K562 (cell line): ENCODE measurements at regions not wholly inside any gene's neighbourhood (a gene's known extent, or its start where the extent isn't known, plus 50 kb on each side); places are given as distances from the start of the nearest gene placed in this dataset.
A peak's percentile ranks its signal among the peaks of the same experiment; 100 is the strongest.

Experiments
- ATAC-seq: fragments of 200-7000 bp; cut with Tn5 transposase; 3 replicates; pipeline ENCODE4 v1.9.1; 2020; ENCODE audit warnings: moderate library complexity
- BruUV-seq: library from RNA; stranded (reverse); fragments of 400-500 nt; replicated peaks from 2 replicates; lab custom pipeline; 2021; lab: Mats Ljungman, UMichigan
- CTCF ChIA-PET: fragments of 300-600 bp; formaldehyde crosslinking; extraction: SDS; loops from one replicate; lab custom pipeline; 2021; ENCODE audit warnings: low intra/inter-chr PET ratio; lab: Yijun Ruan, JAX
- POLR2A ChIA-PET: fragments of 300-600, 350-650 bp; sonication (Branson Sonifier 250); formaldehyde crosslinking; extraction: SDS; loops from one replicate; lab custom pipeline; 2021; ENCODE audit warnings: antibody characterized with exemption, inconsistent platforms; lab: Yijun Ruan, JAX
- DNase-seq, 4 experiments: peaks; one replicate each; pipeline versions ENCODE4 v3.0.0 to v3.0.0-alpha.2; 2011 to 2018; ENCODE audit warnings: low spot score in 3 of 4, mixed read lengths in 3 of 4; ENCODE audit errors: extremely low read depth in 1 of 4
- FAIRE-seq: peaks from 2 replicates; lab custom pipeline; 2011; peaks lifted over from hg19 to GRCh38; lab: Jason Lieb, UNC
- H2AFZ ChIP-seq: 2 replicates; pipeline ENCODE4 v1.6.0; 2011; ENCODE audit warnings: low read depth, low read length, control low read depth, inconsistent platforms
- H3K27ac ChIP-seq: fragments of 200-600 bp; 3 replicates; pipeline ENCODE4 v1.8.0; 2011; ENCODE audit warnings: low read depth, mild to moderate bottlenecking, control low read depth, inconsistent platforms, low read length, moderate library complexity, mixed read lengths; ENCODE audit errors: extremely low read depth
- H3K27me3 ChIP-seq, 2 experiments: fragments of 300-600 bp in 1 of 2; 2 replicates in 1 of 2; 3 replicates in 1 of 2; pipeline versions ENCODE4 v1.6.0 to v1.8.0; 2011; ENCODE audit warnings: inconsistent platforms in 2 of 2, low read length in 2 of 2, mild to moderate bottlenecking in 1 of 2, mixed read lengths in 1 of 2, moderate library complexity in 1 of 2; ENCODE audit not compliant: control insufficient read depth in 2 of 2, insufficient read depth in 2 of 2
- H3K36me3 ChIP-seq: fragments of 300-600 bp; 3 replicates; pipeline ENCODE4 v1.8.0; 2011; ENCODE audit warnings: mild to moderate bottlenecking, low read length, inconsistent platforms; ENCODE audit not compliant: control insufficient read depth, insufficient read depth
- H3K4me1 ChIP-seq, 2 experiments: fragments of 200-600 bp in 1 of 2; replicated peaks in 1 of 2; 2 replicates in 1 of 2; 3 replicates in 1 of 2; pipeline versions ENCODE4 v1.5.1 to v1.8.0; 2011; ENCODE audit warnings: inconsistent platforms in 2 of 2, low read length in 2 of 2, mild to moderate bottlenecking in 1 of 2, mixed read lengths in 1 of 2, moderate library complexity in 1 of 2; ENCODE audit not compliant: control insufficient read depth in 2 of 2, insufficient read depth in 2 of 2
- H3K4me2 ChIP-seq: 2 replicates; pipeline ENCODE4 v1.6.1; 2011; ENCODE audit warnings: low read length, control low read depth, inconsistent platforms, mixed read lengths; ENCODE audit not compliant: insufficient read depth
- H3K4me3 ChIP-seq: fragments of 200-600 bp; sonication (generic), shearing (Covaris generic); 2 replicates; pipeline ENCODE4 v1.5.1; 2016; ENCODE audit warnings: control low read depth, inconsistent platforms
- H3K79me2 ChIP-seq: fragments of 200-600 bp; 3 replicates; pipeline ENCODE4 v1.8.0; 2011; ENCODE audit warnings: low read length, inconsistent platforms; ENCODE audit not compliant: control insufficient read depth, insufficient read depth
- H3K9ac ChIP-seq, 2 experiments: 2 replicates each; pipeline versions ENCODE4 v1.6.0 to v1.6.1; 2011; ENCODE audit warnings: low read depth in 2 of 2, low read length in 2 of 2, control low read depth in 1 of 2, inconsistent platforms in 1 of 2, mild to moderate bottlenecking in 1 of 2, mixed read lengths in 1 of 2; ENCODE audit not compliant: insufficient read depth in 1 of 2
- H3K9me1 ChIP-seq: one replicate; pipeline ENCODE4 v1.6.0; 2011; ENCODE audit warnings: inconsistent platforms, mild to moderate bottlenecking, low read length, moderate library complexity; ENCODE audit not compliant: control insufficient read depth, insufficient read depth
- H3K9me3 ChIP-seq: replicated peaks from 2 replicates; pipeline ENCODE4 v1.5.1; 2011; ENCODE audit warnings: low read depth, low read length, inconsistent platforms; ENCODE audit not compliant: control insufficient read depth, insufficient read depth
- H4K20me1 ChIP-seq: replicated peaks from 2 replicates; pipeline ENCODE4 v1.6.1; 2011; ENCODE audit warnings: low read length, inconsistent platforms, mixed read lengths; ENCODE audit not compliant: control insufficient read depth, insufficient read depth
- HBP1 ChIP-seq: fragments of 450-650 bp; formaldehyde crosslinking; IDR thresholded peaks from 2 replicates; pipeline ENCODE4 v1.4.0; 2022; ENCODE audit warnings: missing genetic modification characterization
- NFE2 ChIP-seq: IDR thresholded peaks from 2 replicates; pipeline ENCODE4 v1.6.1; 2014; ENCODE audit warnings: antibody characterized with exemption, low read depth
- ZNF175 ChIP-seq: fragments of 200-800 bp; sonication (Bioruptor generic); IDR thresholded peaks from 2 replicates; pipeline ENCODE4 v1.6.1; 2016; ENCODE audit warnings: low read depth, mild to moderate bottlenecking, missing genetic modification characterization, missing compliant biosample characterization
- ZNF324 ChIP-seq: fragments of 250-450 bp; sonication (Bioruptor Pico); IDR thresholded peaks from 2 replicates; pipeline ENCODE4 v1.4.0; 2020; ENCODE audit warnings: mild to moderate bottlenecking
- WGBS: fragments of 100-300 bp; shearing (Covaris generic); methylation state at CpG from one replicate; pipeline ENCODE4 v1.1.6; 2016; ENCODE audit warnings: low coverage, mixed read lengths; ENCODE audit not compliant: insufficient coverage; ENCODE audit errors: missing lambda C conversion rate; 5-methylcytosine and 5-hydroxymethylcytosine counted together
- in situ Hi-C: fragments of 300-500 bp; cut with MboI; formaldehyde crosslinking; loops from 4 replicates; pipeline ENCODE4 v1.15.0; 2018; ENCODE audit warnings: inconsistent platforms, mixed read lengths
- intact Hi-C: fragments of 100-400 bp; cut with micrococcal nuclease; formaldehyde crosslinking; loops from 2 replicates; pipeline ENCODE4 v1.14.2; 2022

GRCh38 chr3:31249545-31249944 is 283.2 kb upstream of the STT3B start:
- no peak overlapping the region for H3K9ac ChIP-seq
- no peaks in the 10 kb centered on the region for H3K36me3 ChIP-seq
- H3K9me1 ChIP-seq, result no peaks in the 10 kb centered on the region
- in situ Hi-C loops, result no loop called here
- H3K4me3 ChIP-seq, result no peak overlapping the region
- H3K79me2 ChIP-seq, result no peaks in the 10 kb centered on the region
- no peak for FAIRE-seq
- no peak for ATAC-seq
- H2AFZ ChIP-seq, result no peak overlapping the region
- intact Hi-C loops, result no loop called here
- no peaks in the 10 kb centered on the region for H4K20me1 ChIP-seq
- no TSS peak for BruUV-seq
- no peak for DNase-seq
- TF ChIP-seq ZNF175 (CRISPR knock-in tag), result no peak
- no peak overlapping the region for H3K4me2 ChIP-seq
- ChIA-PET POLR2A (no interaction called here), CTCF (no interaction called here)
- no peaks in the 10 kb centered on the region for H3K9me3 ChIP-seq
- H3K4me1 ChIP-seq, result no peaks in the 10 kb centered on the region
- no peaks in the 10 kb centered on the region for H3K27me3 ChIP-seq
- H3K27ac ChIP-seq, result no peak overlapping the region

- Histone ChIP-seq H3K79me2 (no peaks in the 10 kb centered on the region), H3K27me3 (no peaks in the 10 kb centered on the region), H3K27ac (no peak overlapping the region)
- ATAC-seq, result peak; percentile 23; the same call in 1 of the 3 replicates
- intact Hi-C loops, result no loop called here
- ChIA-PET CTCF (no interaction called here), POLR2A (no interaction called here)
- 0% methylated on average over 1 of the region's 1 CpG for WGBS
- no TSS peak for BruUV-seq
- FAIRE-seq, result no peak
- no peak for TF ChIP-seq ZNF324 (CRISPR knock-in tag)
- TF ChIP-seq NFE2, result peak; percentile 57
- no peak for TF ChIP-seq HBP1 (CRISPR knock-in tag)
- TF ChIP-seq, all 486 proteins: peak for 1
- H4K20me1 ChIP-seq, result no peaks in the 10 kb centered on the region
- H3K9ac ChIP-seq, result no peak overlapping the region
- H2AFZ ChIP-seq, result no peak overlapping the region
- no peak for DNase-seq
- no peaks in the 10 kb centered on the region for H3K36me3 ChIP-seq
- no peaks in the 10 kb centered on the region for H3K9me1 ChIP-seq
- in situ Hi-C loops, result no loop called here
- H3K4me3 ChIP-seq, result no peak overlapping the region
- no peaks in the 10 kb centered on the region for H3K9me3 ChIP-seq
- H3K4me1 ChIP-seq, result no peaks in the 10 kb centered on the region
- H3K4me2 ChIP-seq, result no peak overlapping the region
Measured at GRCh38 chr3:31250116-31250777, 282.5 kb upstream of the STT3B start.
